ENCODE measurements at regions not wholly inside any gene's neighbourhood (a gene's known extent, or its start where the extent isn't known, plus 50 kb on each side); places are given as distances from the start of the nearest gene placed in this dataset.
A peak's percentile ranks its signal among the peaks of the same experiment; 100 is the strongest.
"Not testable (repeated sequence)": the region's sequence is repeated elsewhere in the genome, so short reads cannot be mapped to it uniquely, and the experiment has no call there.

DNA sequence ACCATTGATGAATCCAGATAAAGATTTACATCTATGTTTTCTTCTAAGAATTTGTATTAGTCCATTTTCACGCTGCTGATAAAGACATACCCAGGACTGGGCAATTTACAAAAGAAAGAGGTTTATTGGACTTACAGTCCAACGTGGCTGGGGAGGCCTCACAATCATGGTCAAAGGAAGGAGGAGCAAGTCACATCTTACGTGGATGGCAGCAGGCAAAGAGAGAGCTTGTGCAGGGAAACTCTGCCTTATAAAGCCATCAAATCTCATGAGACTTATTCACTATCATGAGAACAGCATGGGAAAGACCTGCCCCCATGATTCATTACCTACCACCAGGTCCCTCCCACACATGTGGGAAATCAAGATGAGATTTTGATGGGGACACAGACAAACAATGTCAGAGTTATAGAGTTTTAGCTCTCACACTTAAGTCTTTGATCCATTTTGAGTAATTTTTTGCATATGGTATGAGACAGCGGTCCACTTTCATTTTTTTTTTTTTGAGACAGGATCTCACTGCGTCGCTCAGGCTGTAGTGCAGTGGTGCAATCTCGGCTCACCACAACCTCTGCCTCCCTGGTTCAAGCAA lies 53.5 kb upstream of the JADE2 start:
- H3K4me1 Mint-ChIP-seq (ENCODE audit: low read depth, unreplicated experiment); H3K36me3 Mint-ChIP-seq (ENCODE audit: unreplicated experiment); DNase-seq; H3K4me3 Mint-ChIP-seq (ENCODE audit: unreplicated experiment); H3K9me3 Mint-ChIP-seq (ENCODE audit: unreplicated experiment); H3K27ac Mint-ChIP-seq (ENCODE audit: unreplicated experiment); H3K27me3 Mint-ChIP-seq (ENCODE audit: unreplicated experiment): not testable (repeated sequence)

DNA sequence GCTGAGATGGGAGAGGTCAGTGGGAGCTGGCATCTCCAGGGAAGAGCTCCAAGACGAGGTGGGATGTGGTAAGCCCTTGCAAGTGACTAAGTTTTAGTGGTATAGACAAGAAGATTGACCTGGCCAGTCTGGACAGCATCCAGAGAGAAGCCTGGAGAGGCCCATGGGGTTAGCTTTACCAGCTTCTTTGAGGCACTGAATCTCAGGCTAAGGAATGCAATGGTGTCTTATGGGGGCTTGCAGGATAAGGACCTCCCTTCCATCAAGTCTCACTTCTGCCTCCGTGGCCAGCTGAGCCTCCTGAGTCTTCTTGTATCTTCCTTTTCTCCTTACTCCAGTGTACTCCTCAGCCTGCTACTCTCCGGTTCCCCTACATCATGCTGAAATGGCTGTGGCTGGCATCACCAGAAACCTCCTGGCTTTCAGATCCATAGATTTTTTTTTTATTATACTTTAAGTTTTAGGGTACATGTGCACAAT lies 56.5 kb upstream of the JADE2 start:
- Mint-ChIP-seq H3K4me1 (ENCODE audit: low read depth, unreplicated experiment) (peaks cover 5% of the 10 kb centered on the region), H3K36me3 (ENCODE audit: unreplicated experiment) (no peaks in the 10 kb centered on the region), H3K4me3 (ENCODE audit: unreplicated experiment) (no peak overlapping the region), H3K27ac (ENCODE audit: unreplicated experiment) (no peak overlapping the region), H3K9me3 (ENCODE audit: unreplicated experiment) (peaks cover 7% of the 10 kb centered on the region), H3K27me3 (ENCODE audit: unreplicated experiment) (peaks cover 6% of the 10 kb centered on the region)
- TF ChIP-seq, protein P1, sequence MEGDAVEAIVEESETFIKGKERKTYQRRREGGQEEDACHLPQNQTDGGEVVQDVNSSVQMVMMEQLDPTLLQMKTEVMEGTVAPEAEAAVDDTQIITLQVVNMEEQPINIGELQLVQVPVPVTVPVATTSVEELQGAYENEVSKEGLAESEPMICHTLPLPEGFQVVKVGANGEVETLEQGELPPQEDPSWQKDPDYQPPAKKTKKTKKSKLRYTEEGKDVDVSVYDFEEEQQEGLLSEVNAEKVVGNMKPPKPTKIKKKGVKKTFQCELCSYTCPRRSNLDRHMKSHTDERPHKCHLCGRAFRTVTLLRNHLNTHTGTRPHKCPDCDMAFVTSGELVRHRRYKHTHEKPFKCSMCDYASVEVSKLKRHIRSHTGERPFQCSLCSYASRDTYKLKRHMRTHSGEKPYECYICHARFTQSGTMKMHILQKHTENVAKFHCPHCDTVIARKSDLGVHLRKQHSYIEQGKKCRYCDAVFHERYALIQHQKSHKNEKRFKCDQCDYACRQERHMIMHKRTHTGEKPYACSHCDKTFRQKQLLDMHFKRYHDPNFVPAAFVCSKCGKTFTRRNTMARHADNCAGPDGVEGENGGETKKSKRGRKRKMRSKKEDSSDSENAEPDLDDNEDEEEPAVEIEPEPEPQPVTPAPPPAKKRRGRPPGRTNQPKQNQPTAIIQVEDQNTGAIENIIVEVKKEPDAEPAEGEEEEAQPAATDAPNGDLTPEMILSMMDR (IDR thresholded peaks at IDR 0.05; ENCODE audit: partially characterized antibody, unreplicated experiment): no peak
- DNase-seq: no peak

DNA sequence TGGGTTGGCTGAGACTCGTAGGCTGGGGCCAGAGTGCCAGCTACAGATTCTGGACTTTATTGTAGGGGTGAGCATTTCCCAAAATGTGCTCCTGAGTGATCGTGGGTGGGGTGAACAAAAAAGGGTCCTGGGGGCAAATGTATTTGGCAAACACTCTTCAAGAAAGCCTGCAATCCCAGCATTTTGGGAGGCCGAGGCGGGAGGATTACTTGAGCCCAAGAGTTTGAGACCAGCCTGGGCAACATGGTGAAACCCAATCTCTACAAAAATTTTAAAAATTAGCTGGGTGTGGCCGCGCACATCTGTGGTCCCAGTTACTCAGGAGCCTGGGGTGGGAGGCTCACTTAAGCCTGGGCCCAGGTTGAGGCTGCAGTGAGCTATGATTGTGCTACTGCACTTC lies 55.5 kb upstream of the CDKN2AIPNL start:
- Mint-ChIP-seq H3K9me3 (ENCODE audit: unreplicated experiment) (peaks cover 7% of the 10 kb centered on the region), H3K27ac (ENCODE audit: unreplicated experiment) (no peak overlapping the region), H3K36me3 (ENCODE audit: unreplicated experiment) (no peaks in the 10 kb centered on the region), H3K27me3 (ENCODE audit: unreplicated experiment) (peaks cover 8% of the 10 kb centered on the region), H3K4me3 (ENCODE audit: unreplicated experiment) (peak overlapping the region; percentile 69), H3K4me1 (ENCODE audit: low read depth, unreplicated experiment) (peaks cover 5% of the 10 kb centered on the region)
- DNase-seq: no peak
- TF ChIP-seq, protein P1 (IDR thresholded peaks at IDR 0.05; ENCODE audit: partially characterized antibody, unreplicated experiment): no peak

DNA sequence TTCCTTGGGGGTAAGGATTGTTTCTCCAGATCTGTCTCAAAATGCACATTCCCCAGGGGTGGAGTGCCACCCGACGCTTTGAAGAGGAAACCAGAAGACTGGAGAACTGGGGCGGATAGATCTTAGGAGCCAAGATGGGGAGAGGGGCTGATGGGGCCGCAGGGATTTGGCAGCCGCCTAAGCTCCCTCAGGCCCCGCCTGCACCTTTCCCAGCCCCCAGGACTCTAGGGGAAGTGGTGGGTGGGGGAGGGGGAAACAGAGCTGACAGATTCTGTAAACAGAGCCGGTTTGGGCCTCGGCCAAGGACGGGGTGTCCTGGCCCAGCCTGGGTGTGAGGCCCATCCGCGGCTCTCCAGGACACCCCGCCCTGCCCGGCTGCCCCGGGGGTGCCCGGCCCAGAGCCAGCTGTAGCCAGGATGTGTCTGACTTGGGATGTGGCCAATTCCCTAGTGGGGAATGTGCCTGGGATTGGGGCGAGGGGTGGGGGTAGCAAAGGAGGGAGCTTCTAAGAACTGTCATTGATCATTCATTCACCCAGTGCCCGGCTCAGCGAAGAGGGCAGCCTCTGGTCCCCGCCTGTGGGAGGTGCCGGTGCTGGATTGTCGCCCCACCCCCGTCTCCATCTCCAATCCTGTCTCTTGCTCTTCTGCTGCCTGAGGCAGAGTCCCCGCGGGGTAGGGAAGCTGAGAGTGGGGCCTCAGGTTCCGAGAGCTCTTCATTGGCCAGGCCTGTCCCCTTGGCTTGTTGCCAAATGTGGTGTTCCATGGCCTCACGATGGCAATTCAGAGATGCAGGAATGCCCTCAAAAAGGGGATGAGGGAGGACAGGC lies 54.8 kb upstream of the CDKN2AIPNL start:
- H3K27ac Mint-ChIP-seq (ENCODE audit: unreplicated experiment): peak overlapping the region; percentile 28
- peaks cover 5% of the 10 kb centered on the region for H3K4me1 Mint-ChIP-seq (ENCODE audit: low read depth, unreplicated experiment)
- peaks cover 8% of the 10 kb centered on the region for H3K27me3 Mint-ChIP-seq (ENCODE audit: unreplicated experiment)
- peak overlapping the region; percentile 69 for H3K4me3 Mint-ChIP-seq (ENCODE audit: unreplicated experiment)
- TF ChIP-seq, protein P1 (IDR thresholded peaks at IDR 0.05; ENCODE audit: partially characterized antibody, unreplicated experiment): no peak
- DNase-seq: peak; percentile 68
- H3K36me3 Mint-ChIP-seq (ENCODE audit: unreplicated experiment): no peaks in the 10 kb centered on the region
- peaks cover 5% of the 10 kb centered on the region for H3K9me3 Mint-ChIP-seq (ENCODE audit: unreplicated experiment)

DNA sequence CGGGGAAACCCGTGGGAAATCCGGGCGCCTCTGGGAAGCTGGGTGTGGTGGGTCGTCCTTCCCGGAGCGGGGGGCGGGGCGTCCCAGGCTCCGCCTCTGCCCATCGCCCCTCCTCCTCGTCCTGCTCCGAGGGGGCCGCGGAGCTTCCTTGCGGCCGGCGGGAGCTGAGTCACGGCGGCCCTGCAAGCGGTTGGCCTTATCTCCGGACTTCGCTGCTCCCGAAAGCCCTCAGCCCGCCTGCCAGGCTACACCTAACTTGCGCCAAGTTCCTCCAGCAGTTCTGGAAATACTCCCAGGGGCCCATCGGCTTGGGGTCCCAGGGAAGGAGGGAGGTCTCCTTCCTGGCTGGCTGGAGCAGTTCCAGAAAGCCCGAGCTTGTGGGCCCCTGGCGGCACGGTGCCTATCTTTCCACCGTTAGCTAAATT lies 54.1 kb upstream of the CDKN2AIPNL start:
- Mint-ChIP-seq H3K4me3 (ENCODE audit: unreplicated experiment) (peak overlapping the region; percentile 68), H3K27ac (ENCODE audit: unreplicated experiment) (peak overlapping the region; percentile 28), H3K9me3 (ENCODE audit: unreplicated experiment) (peaks cover 5% of the 10 kb centered on the region), H3K36me3 (ENCODE audit: unreplicated experiment) (no peaks in the 10 kb centered on the region), H3K4me1 (ENCODE audit: low read depth, unreplicated experiment) (peaks cover 5% of the 10 kb centered on the region), H3K27me3 (ENCODE audit: unreplicated experiment) (peaks cover 8% of the 10 kb centered on the region)
- TF ChIP-seq, protein P1 (IDR thresholded peaks at IDR 0.05; ENCODE audit: partially characterized antibody, unreplicated experiment): no peak
- peak; percentile 78 for DNase-seq
